HG03280 (cell line): ENCODE measurements at regions not wholly inside any gene's neighbourhood (a gene's known extent, or its start where the extent isn't known, plus 50 kb on each side); places are given as distances from the start of the nearest gene placed in this dataset.
"Not testable (repeated sequence)": the region's sequence is repeated elsewhere in the genome, so short reads cannot be mapped to it uniquely, and the experiment has no call there.

Experiments
- ATAC-seq: cut with Tn5 transposase; IDR thresholded peaks from one replicate; pipeline ENCODE4 v1.9.1; 2021; ENCODE audit warnings: mild to moderate bottlenecking, moderate library complexity; ENCODE audit not compliant: unreplicated experiment

GRCh38 chrX:44785652-44786051 is 58.2 kb upstream of the DUSP21 start:
- ATAC-seq: no peak

GRCh38 chrX:44784241-44784640 is 59.6 kb upstream of the DUSP21 start:
- ATAC-seq: no peak

DNA sequence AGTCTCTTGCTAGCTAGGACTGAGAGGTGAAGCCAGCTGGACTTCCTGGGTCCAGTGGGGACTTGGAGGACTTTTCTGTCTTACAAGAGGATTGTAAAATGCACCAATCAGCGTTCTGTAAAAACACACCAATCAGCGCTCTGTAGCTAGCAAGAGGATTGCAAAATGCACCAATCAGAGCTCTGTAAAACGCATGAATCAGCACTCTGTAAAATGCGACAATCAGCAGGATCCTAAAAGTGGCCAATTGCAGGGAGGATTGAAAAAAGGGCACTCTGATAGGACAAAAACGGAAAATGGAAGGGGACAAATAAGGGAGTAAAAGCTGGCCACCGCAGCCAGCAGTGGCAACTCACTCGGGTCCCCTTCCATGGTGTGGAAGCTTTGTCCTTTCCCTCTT is 65.6 kb upstream of the DUSP21 start:
- no peak for ATAC-seq

DNA sequence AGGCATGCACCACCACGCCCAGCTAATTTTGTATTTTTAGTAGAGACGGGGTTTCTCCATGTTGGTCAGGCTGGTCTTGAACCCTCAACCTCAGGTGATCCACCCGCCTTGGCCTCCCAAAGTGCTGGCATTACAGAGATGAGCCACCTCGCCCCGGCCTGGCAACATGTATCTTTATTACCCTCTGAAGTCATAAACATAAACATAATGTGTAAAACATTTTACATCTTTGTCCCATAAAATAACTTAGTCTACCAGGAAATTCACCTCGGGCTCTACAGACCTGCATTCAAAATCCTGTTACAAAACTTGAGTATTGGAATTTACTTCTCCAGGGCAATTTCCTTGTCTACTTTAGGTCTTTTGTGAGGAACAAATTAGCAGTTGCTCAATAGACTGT is 68.1 kb upstream of the DUSP21 start:
- ATAC-seq: no peak

GRCh38 chrX:44774066-44774465 is 69.8 kb upstream of the DUSP21 start:
- ATAC-seq: not testable (repeated sequence)

- ATAC-seq: no peak
Measured at GRCh38 chrX:44770121-44770520, 73.7 kb upstream of the DUSP21 start.

DNA sequence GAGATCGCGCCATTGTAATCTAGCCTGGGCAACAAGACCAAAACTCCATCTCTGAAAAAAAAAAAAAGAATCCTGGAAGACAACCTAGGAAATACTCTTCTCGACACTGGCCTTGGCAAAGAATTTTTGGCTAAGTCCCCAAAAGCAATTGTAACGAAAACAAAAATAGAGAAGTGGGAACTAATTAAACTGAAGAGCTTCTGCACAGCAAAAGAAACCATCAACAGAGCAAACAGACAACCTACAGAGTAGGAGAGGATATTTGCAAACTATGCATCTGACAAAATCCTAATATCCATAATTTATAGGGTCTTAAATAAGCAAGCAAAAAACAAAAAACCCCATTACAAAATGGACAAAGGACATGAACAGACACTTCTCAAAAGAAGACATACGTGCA is 76.5 kb upstream of the DUSP21 start:
- no peak for ATAC-seq

GRCh38 chrX:44765556-44765955 is 78.3 kb upstream of the DUSP21 start:
- no peak for ATAC-seq

DNA sequence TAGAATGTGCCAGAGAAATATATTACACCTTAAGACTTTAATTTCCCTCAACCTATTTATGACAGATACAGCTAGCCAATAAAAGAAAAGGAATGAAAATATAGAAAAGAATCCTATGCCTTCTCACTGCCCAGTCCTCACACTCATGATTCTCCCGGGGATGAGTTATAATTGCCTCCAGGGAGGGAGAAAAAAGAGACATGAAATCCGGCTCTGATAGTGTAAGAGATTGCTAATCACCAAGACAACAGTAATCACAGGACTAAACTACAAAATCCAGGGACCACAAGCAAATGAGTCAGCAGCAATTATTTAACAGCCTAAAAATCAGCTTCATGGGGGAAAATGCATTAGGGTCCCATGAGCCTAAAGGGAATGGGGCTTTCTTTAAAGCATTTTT is 95.9 kb upstream of the DUSP21 start:
- no peak for ATAC-seq

- ATAC-seq: no peak
Measured at GRCh38 chrX:44747317-44747716, 96.5 kb upstream of the DUSP21 start.

- no peak for ATAC-seq
Measured at GRCh38 chrX:44744799-44745198, 99.0 kb upstream of the DUSP21 start.

DNA sequence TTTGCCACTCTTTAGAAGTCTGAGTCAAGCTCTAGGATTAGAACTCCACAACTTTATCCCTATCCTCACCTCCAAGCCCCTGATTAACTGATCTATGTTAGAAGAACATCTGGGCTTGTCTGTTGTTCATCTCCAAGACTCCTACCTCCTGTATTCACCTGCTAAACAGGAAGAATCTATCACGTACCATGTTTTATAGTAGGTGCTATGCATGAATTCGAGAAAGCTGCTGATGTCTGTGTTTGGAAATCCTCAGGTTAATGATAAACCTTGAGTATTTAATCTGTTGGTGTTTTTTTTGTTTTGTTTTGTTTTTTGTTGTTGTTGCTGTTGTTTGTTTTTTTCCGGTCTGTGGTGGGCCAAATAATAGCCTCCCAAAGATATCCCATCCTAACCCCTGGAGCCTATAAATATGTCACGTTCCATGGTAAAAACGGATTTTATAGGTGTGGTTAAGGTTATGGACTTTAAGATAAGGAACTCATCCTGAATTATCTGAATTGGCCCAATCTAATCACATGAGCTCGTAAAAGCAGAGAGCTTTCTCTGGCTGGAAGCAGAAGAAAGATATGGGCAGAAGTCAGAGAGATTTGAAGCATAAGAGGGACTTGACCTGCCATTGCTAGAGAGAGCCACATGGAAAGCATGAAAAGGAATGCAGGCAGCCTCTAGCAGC is 101.2 kb upstream of the DUSP21 start:
- no peak for ATAC-seq

GRCh38 chrX:44741859-44742258 is 102.0 kb upstream of the DUSP21 start:
- not testable (repeated sequence) for ATAC-seq

DNA sequence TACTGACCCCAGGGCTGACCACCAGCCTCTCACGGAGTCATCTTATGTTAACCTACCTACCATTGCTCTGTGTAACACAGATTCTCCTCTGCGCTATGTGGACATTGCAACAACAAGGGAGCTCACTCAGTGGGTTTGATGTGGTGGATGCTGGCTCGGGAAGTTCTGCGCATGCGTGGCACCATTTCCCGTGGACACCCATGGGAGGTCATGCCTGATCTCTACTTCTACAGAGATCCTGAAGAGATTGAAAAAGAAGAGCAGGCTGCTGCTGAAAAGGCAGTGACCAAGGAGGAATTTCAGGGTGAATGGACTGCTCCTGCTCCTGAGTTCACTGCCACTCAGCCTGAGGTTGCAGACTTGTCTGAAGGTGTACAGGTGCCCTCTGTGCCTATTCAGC is 102.4 kb upstream of the DUSP21 start:
- ATAC-seq: not testable (repeated sequence)

DNA sequence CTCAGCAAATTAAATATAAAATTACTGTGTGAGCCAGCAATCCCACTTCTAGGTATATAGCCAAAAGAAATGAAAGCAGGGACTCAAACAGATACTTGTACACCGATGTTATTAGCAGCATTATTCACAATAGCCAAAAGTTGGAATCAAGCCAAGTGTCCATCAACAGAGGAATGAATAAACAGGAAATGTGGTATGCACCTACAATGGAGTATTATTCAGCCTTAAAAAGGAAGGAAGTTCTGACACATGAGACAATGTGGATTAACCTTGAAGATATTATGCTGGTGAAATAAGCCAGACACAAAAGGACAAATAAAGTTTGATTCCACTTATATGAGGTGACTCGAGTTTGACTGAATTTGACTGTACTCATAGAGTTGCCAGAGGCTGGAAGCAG is 108.3 kb upstream of the DUSP21 start:
- no peak for ATAC-seq

DNA sequence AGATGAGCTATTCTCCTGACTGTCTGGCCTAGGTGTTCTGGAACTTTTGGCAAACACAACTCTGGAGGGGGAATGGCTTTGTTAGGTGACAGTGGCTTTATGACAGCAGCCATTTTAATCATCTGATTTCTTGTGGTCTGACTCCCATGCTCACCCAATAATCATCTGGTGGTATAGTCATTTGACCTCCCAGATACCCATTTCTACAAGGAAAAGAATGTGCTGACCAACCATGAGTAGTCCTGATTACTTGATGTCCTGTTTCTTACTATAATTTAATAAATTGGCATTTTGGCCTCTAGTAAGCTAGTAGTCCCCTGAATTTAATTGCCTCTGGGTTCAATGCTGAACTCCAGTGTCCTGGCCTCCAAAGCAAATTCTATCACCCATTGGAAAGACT is 109.9 kb upstream of the DUSP21 start:
- no peak for ATAC-seq

- no peak for ATAC-seq
Measured at GRCh38 chrX:44731160-44731559, 112.7 kb upstream of the DUSP21 start.

- ATAC-seq: no peak
Measured at GRCh38 chrX:44723426-44723825, 120.4 kb upstream of the DUSP21 start.

DNA sequence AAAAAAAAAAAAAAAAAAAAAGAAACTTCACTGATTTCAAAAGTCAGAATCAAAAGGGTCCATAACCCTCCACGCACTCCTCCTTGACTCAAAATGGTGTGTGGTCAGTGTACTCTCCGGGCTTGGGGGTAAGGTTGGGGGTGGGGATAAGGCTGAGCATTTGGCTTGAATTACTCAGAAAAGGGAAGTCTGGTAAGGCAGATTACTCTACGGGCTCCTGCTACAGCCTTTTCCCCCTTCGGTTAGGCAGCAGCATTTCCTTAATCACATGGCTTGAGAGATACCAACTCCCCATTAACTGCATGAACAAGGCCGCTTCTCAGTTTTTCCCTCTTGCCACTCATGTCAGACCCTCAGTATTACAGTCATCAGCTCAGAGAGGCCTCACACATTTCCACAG is 135.4 kb upstream of the DUSP21 start:
- no peak for ATAC-seq

DNA sequence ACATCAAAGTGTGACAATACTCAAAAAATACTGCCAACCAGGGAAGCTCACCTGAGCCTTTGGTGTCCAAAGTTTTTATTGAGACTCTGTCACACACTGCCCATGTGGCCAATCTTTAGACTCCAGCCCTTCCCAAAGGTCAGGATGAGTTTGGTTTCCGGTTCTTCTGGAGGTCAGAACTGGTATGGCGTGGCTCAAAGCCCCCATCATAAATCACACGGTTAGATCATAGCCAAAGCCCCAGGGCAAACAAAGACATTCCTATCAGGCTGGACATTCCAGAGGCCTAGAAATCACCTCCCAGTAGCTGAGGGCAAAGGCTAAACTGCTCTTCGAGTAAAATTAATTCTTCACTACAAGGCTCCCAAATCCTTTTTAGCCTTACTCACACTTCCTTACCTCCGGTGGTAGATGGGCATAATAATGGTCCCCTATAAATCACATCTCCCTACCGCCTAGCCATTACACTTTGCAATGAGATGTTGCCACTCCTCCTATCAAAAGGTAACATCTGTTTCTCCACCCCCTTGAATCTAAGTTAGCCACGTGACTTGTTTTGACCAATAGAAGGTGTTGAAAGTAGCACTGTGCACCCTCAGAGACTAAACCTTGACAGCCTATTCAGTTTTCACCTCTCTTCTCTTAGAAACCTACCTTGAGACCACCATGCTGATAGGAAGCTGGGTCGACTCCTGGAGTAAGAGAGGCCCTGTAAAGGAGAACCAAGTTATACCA is 137.8 kb upstream of the DUSP21 start:
- ATAC-seq: no peak

GRCh38 chrX:44698357-44698756 is 145.5 kb upstream of the DUSP21 start:
- no peak for ATAC-seq

DNA sequence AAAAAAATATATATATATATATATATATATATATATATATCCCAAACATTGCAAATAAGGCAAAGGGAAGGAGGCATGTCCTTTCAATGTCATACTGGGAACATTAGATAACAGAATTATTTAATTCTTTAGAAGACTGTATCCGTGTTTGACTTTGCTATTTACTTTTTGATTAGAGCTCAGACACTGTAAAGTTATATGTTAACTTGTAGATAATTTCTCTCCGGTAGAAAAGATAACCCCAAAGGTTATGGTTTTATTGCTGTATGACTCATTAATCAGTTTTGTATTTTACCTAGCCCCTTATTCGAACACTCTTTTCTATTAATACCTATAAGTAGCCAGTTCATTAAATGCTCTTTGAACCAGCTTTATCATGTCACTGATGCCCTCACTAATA is 150.6 kb upstream of the DUSP21 start:
- no peak for ATAC-seq

DNA sequence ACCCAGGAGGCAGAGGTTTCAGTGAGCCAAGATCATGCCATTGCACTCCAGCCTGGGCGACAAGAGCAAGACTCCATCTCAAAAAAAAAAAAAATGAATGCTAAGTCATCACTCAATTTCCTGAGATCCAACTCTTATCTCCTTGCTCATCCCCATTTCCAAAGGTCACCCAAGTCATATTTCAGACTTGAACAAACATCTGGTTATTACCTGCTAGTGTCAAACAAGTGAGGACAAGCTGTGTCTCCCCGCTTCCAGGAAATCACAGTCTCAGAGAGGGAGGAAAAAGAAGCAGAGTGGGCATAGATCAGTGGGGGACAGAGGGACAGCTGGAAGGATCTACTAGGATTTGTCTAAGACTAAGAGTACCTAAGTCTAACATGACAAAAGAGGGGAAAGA is 147.5 kb upstream of the FUNDC1 start:
- ATAC-seq: no peak
